ENCODE measurements at regions not wholly inside any gene's neighbourhood (a gene's known extent, or its start where the extent isn't known, plus 50 kb on each side); places are given as distances from the start of the nearest gene placed in this dataset.

DNA sequence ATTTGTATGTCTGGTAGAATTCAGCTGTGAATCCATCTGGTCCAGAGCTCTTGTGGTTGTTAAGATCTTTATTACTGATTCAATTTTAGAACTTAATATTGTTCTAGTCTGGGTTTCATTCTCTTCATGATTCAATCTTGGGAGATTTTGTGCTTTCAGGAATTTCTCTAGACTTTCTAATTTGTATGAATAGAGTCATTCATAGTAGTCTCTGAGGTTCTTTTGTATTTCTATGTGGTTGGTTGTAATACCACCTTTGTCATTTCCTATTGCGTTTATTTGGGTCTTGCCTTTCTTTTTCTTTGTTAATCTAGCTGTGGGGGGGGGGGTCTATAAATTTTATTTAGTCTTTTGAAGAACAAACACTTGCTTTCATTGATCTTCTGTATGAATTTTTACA lies 824.8 kb upstream of the GALNTL6 start:
- intact Hi-C loops (cut with DNase I) = no loop called here
- no peak overlapping the region for H3K4me3 ChIP-seq
- no peak overlapping the region for H3K27ac ChIP-seq
- TF ChIP-seq POLR2A (IDR thresholded peaks at IDR 0.05) (no peak), POLR2AphosphoS5 (IDR thresholded peaks at IDR 0.05; ENCODE audit: insufficient read depth in 1 of 2, low read depth in 1 of 2) (no peak)
- TF ChIP-seq, protein P1, sequence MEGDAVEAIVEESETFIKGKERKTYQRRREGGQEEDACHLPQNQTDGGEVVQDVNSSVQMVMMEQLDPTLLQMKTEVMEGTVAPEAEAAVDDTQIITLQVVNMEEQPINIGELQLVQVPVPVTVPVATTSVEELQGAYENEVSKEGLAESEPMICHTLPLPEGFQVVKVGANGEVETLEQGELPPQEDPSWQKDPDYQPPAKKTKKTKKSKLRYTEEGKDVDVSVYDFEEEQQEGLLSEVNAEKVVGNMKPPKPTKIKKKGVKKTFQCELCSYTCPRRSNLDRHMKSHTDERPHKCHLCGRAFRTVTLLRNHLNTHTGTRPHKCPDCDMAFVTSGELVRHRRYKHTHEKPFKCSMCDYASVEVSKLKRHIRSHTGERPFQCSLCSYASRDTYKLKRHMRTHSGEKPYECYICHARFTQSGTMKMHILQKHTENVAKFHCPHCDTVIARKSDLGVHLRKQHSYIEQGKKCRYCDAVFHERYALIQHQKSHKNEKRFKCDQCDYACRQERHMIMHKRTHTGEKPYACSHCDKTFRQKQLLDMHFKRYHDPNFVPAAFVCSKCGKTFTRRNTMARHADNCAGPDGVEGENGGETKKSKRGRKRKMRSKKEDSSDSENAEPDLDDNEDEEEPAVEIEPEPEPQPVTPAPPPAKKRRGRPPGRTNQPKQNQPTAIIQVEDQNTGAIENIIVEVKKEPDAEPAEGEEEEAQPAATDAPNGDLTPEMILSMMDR (IDR thresholded peaks at IDR 0.05) = no peak
- no peaks in the 10 kb centered on the region for H3K9me3 ChIP-seq
- DNase-seq (ENCODE audit: extremely low spot score in 2 of 2) = no peak
- no peaks in the 10 kb centered on the region for H3K27me3 ChIP-seq
- H3K4me1 ChIP-seq = no peaks in the 10 kb centered on the region
- no peaks in the 10 kb centered on the region for H3K36me3 ChIP-seq

DNA sequence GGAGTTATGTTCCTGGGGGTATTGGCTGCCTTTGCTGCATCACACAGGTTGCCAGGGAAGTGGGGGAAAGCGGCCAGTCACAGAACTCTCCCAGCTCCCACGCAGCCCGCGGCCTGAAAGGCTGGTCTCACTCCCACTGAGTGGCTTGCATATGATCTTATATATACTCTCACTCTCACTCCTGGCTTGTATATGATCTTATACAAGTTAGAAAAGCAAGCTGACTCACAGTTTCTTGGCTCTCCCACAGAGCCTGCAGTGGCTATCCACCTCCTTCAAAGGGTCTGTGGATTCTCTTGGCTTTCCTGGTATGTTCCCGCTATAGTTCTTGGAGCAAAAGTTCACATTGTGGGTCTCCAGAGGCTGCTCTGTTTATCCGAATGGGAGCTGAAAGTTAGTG lies 833.5 kb upstream of the GALNTL6 start:
- Histone ChIP-seq H3K27me3 (no peaks in the 10 kb centered on the region), H3K27ac (no peak overlapping the region), H3K4me3 (no peak overlapping the region), H3K4me1 (no peaks in the 10 kb centered on the region), H3K36me3 (no peaks in the 10 kb centered on the region), H3K9me3 (no peaks in the 10 kb centered on the region)
- DNase-seq (ENCODE audit: extremely low spot score in 2 of 2) = no peak
- intact Hi-C loops (cut with DNase I) = no loop called here
- TF ChIP-seq POLR2AphosphoS5 (IDR thresholded peaks at IDR 0.05; ENCODE audit: insufficient read depth in 1 of 2, low read depth in 1 of 2) = no peak
- TF ChIP-seq, protein P1 (IDR thresholded peaks at IDR 0.05) = no peak
- no peak for TF ChIP-seq POLR2A (IDR thresholded peaks at IDR 0.05)

DNA sequence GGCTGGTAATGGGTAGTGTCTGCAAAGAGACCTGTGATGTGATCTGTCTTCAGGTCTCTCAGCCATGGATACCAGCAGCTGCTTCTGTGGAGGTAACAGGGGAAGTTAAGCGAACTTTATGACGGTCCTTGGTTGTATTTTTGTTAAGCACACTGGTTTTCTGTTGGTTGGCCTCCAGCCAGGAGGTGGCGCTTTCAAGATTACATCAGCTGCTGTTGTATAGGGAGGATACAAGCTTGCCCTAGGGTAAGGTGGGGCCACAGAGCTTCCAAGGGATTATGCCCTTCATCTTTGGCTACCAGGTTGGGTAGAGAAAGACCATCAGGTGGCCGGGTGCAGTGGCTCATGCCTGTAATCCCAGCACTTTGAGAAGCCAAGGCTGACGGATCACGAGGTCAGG lies 834.2 kb upstream of the GALNTL6 start:
- TF ChIP-seq POLR2A (IDR thresholded peaks at IDR 0.05) (no peak), POLR2AphosphoS5 (IDR thresholded peaks at IDR 0.05; ENCODE audit: insufficient read depth in 1 of 2, low read depth in 1 of 2) (no peak)
- TF ChIP-seq, protein P1 (IDR thresholded peaks at IDR 0.05) = no peak
- intact Hi-C loops (cut with DNase I) = no loop called here
- Histone ChIP-seq H3K9me3 (no peaks in the 10 kb centered on the region), H3K27ac (no peak overlapping the region), H3K4me1 (no peaks in the 10 kb centered on the region), H3K4me3 (no peak overlapping the region), H3K36me3 (no peaks in the 10 kb centered on the region), H3K27me3 (no peaks in the 10 kb centered on the region)
- DNase-seq (ENCODE audit: extremely low spot score in 2 of 2) = no peak

DNA sequence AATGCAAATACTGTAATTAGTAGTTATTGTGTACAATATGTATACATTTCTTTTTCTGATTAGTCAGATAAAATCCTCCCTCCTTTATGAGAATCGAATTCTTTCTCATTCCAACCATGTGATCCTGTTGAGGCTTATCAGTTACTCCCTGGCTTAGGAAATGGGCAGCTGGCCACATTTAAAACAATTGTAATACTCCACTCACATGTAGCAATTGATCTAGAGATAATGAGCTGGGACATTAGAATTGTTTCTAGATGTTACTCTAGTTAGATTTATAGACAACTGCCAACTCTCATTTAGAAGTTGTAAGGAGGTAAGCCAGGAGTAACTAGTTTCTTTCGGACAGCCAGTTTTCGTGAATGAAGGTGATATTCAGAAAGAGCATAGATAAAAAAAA lies 859.3 kb upstream of the AADAT start:
- TF ChIP-seq POLR2AphosphoS5 (IDR thresholded peaks at IDR 0.05; ENCODE audit: insufficient read depth in 1 of 2, low read depth in 1 of 2) (no peak), POLR2A (IDR thresholded peaks at IDR 0.05) (no peak)
- TF ChIP-seq, protein P1 (IDR thresholded peaks at IDR 0.05) = no peak
- no peaks in the 10 kb centered on the region for H3K27me3 ChIP-seq
- H3K4me1 ChIP-seq = no peaks in the 10 kb centered on the region
- H3K9me3 ChIP-seq = no peaks in the 10 kb centered on the region
- intact Hi-C loops (cut with DNase I) = no loop called here
- DNase-seq (ENCODE audit: extremely low spot score in 2 of 2) = no peak
- no peak overlapping the region for H3K27ac ChIP-seq
- no peaks in the 10 kb centered on the region for H3K36me3 ChIP-seq
- no peak overlapping the region for H3K4me3 ChIP-seq

DNA sequence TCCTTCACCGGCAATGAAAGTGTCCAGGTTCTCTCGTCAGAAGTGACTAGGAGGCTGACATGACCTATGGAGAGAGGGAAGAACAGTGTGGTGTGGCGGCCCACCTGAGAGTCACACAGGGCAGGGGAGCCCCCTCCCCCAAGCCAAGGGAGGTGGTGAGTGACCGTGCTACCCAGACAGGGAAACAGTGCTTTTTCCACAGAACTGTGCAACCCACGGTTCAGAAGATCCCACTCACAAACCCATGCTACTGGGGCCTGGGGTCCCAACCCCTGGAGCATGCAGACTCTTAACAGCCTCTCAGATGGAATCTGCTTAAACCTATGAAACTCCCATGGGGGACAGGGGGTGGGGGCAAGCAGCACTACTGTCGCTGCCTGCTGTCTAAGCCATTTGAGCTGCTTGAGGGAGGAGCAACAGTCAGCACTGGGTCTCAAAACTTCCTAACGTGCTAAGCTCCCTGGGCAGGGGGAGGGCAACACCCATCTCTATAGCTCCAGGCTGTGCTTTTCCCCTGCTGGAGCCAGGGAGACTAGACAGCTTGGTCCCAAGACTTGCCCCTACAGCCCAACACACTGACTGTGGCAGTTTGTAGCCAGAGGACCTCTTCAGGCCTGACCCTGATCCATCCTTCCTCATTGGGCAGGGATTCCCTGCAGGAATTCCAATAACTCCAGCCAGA lies 850.4 kb upstream of the AADAT start:
- intact Hi-C loops (cut with DNase I) = no loop called here
- no peaks in the 10 kb centered on the region for H3K9me3 ChIP-seq
- no peak overlapping the region for H3K27ac ChIP-seq
- no peaks in the 10 kb centered on the region for H3K36me3 ChIP-seq
- DNase-seq (ENCODE audit: extremely low spot score in 2 of 2) = no peak
- TF ChIP-seq POLR2A (IDR thresholded peaks at IDR 0.05) = no peak
- TF ChIP-seq POLR2AphosphoS5 (IDR thresholded peaks at IDR 0.05; ENCODE audit: insufficient read depth in 1 of 2, low read depth in 1 of 2) = no peak
- H3K27me3 ChIP-seq = no peaks in the 10 kb centered on the region
- H3K4me1 ChIP-seq = no peaks in the 10 kb centered on the region
- H3K4me3 ChIP-seq = no peak overlapping the region
